HG02884 (cell line): ENCODE measurements at regions not wholly inside any gene's neighbourhood (a gene's known extent, or its start where the extent isn't known, plus 50 kb on each side); places are given as distances from the start of the nearest gene placed in this dataset.
"Not testable (repeated sequence)": the region's sequence is repeated elsewhere in the genome, so short reads cannot be mapped to it uniquely, and the experiment has no call there.

Experiments
- ATAC-seq: cut with Tn5 transposase; IDR thresholded peaks from one replicate; pipeline ENCODE4 v1.9.1; 2021; ENCODE audit warnings: mild to moderate bottlenecking, moderate library complexity; ENCODE audit not compliant: unreplicated experiment

DNA sequence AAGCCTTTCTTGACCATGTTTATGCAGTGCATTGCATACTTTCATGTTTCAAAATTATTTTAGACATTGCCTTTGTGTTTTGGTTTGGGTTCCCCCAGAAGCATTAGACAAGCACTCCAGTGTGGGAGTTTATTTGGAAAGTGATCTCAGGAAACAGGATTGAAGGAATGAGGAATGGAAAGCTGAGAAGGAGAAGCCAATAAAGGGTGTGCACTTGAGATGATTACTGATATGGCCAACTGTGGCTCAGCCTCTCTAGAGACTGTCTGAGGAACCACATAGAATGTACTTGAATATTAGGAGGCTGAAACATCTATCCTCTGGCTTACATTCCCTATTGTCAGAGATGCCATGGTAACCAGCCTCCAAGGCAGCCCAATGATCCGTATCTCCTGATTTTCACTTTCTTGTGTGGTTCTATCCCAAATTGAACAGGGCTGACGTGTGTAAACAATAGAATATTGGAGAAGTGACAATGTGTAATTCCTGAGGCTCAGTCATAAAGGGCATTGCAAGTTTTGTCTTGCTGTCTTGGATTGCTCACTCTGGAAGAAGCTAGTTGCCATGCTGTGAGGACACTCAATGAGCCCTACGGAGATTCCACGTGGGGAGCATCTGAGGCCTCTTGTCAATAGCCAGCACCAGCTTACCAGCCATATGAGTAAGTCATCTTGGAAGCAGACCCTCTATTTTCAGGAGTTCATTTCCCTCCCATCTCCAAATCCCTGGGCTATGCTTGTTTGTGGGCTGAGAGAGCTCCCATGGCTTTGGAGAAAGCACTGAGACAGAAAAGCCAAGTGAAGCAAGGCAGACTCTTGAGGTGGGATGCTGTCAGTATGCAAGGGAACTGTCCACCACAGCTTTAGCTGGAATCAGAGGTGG, 84.7 kb downstream of the SCN11A start:
- no peak for ATAC-seq

GRCh38 chr3:38964646-38965045, 87.1 kb downstream of the SCN11A start:
- no peak for ATAC-seq

DNA sequence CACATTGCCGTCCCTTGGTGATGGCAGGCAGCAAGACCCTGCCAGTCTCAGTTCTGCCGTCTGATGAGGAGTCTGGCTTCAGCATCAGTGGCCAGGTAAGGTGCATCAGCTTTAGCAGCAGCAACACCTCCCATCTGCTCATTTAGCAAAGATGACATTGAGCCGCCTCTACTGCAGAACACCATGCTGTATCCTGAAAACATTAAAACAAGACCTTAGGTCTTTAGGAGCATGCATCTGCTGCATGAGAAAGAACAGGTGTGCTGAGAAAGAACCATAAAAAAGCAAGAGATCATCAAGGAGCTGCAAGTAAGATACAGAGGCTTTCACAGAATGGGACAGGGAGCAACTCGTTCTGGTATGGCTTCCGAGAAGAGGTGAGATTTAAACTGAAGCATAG, 87.5 kb downstream of the SCN11A start:
- no peak for ATAC-seq

- ATAC-seq, result no peak
Observed at GRCh38 chr3:38960953-38961622, 90.7 kb downstream of the SCN11A start.

DNA sequence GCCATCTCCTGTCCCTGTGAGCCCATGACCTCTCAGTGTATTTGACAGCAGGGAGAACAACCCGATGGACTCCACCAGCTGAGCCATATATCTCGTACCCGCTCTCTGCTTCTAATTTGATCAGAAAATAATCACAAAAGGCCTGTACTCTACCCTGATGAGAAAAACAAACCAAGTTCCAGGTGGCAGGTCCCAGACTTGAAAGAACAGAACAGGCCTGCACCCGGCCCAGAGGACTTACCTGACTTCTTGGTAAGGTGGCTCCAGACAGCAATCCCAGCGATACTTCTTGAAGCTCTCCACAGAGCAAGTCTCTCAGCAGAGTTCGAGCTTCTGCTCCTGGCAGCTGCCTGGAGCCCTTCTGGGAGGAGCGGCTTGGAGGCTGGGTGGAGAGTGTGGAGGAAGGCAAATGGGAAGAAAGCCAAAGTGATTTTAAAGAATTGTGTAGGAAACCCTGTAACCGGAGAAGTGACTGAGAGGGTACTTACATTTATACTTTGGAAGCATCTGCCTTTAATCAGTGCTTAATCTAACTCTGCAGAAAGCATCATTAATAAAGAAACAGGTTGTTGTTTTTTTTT, 91.6 kb downstream of the SCN11A start:
- ATAC-seq, result no peak

- no peak for ATAC-seq
Observed at GRCh38 chr3:38958026-38958720, 93.6 kb downstream of the SCN11A start.

DNA sequence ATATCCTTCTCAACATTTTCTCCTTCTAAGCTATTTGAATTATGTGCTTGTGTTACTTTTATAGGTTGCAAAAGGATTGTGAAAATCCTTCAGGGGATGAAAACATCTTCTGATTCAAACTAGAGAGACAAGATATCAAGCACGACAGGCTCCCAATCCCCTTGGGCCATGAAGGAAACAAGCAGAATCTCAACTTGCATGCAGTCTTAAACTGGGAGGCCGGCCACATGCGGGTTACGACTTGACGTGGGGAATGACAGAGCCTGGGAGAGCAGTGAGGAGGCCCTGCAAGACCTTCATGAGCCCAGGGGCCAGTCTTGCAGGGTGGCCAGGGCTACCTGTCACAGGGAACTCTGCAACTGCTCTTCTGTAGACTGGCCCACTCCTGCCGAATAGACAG, 94.4 kb downstream of the SCN11A start:
- ATAC-seq, result no peak

DNA sequence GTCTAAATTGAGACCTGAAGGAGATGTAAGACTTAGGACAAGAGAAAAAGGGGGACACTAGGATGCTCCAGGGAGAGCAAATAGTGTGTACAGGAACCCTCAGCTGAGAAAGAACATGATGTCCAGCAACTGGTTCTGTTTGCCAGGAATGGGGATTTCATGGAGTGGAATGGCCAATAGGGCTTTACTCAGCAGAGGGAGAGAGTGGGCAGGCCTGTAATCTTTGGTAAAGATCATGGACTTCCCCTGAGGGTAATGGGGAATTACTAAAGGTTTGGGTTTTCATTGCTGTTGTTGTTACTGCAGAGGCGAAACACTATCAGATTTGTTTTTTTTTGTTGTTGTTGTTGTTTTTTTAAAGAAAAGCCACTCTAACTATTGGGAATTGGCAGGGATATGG, 99.0 kb downstream of the SCN11A start:
- ATAC-seq, result no peak

GRCh38 chr3:38951167-38951566, 100.6 kb downstream of the SCN11A start:
- ATAC-seq, result not testable (repeated sequence)

DNA sequence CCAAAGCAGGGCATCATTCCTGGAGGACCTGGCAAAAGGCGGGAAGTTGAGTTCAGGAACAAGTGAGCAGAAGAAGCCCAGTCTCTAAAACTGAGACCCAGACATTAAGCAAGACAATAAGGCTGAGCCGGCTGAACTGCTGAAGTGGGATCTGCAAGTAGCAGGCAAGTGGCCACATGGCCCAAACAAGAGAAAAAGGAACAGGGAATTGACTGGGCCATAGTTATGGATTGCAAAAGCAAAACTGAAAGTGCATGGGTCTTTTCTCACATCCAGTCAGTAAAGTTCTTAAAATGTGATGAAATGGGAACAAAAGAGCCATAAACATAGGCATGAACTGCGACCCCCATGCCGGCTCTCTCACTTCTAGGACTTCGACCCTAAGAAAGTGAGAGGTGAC, 101.2 kb downstream of the SCN11A start:
- no peak for ATAC-seq

DNA sequence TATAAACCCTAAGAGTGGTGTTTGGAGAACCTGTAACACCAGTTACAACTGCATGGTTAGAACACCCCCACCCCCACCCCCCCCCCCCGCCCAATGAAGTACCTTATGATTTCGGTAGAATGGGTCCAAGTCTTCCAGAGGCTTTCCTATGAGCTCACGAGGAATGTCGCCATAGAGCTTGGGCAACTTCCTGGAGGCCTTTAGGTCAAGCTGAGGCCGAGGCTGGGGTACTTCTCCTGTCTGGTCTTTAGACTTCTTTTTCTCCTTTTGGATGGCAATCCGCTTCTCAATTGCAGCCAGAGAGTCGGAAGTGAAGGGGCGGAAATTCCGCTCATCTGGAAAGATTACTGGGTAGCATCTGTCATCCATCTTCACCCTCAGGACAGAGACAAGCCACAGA, 101.8 kb downstream of the SCN11A start:
- ATAC-seq, result no peak

- ATAC-seq, result no peak
Observed at GRCh38 chr3:38940394-38940793, 111.3 kb downstream of the SCN11A start.

DNA sequence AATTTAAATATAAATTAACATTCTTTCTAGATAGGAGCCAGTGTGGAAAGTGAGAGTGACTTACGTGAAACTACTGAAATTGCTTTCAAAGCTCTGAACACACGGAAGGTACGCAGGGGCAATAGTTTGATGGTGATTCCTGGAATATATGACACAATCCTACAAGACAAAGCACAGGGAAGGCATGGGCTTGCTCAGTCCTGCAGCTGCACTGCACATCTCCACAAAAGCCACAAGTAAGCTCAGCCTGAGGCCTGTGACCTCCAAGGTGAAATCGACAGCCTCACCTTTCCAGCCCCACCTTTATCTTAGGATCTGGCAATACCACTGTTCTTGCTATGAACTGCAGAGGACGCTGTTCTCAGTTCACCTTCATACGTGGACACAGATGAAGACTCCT, 109.3 kb upstream of the SCN10A start:
- ATAC-seq, result no peak

GRCh38 chr3:38916706-38917105, 100.7 kb upstream of the SCN10A start:
- no peak for ATAC-seq

DNA sequence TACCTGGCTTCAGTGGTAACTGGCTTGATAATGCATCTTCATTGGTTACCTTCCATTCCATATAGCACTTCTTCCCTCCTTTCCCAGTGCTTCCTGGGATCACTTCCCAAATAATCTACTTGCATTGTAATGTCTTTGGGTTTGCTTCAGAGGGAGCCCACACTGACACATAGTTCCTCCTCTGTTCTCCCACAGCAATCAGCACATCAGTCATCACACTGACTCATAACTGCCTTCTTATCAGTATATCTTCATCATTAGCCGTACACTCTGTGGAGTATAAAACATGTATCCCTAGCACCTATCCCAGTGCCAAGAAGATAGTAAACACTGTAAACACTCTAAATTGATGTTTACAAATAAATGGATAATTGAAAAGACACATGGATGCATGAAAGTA, 91.4 kb upstream of the SCN10A start:
- no peak for ATAC-seq

DNA sequence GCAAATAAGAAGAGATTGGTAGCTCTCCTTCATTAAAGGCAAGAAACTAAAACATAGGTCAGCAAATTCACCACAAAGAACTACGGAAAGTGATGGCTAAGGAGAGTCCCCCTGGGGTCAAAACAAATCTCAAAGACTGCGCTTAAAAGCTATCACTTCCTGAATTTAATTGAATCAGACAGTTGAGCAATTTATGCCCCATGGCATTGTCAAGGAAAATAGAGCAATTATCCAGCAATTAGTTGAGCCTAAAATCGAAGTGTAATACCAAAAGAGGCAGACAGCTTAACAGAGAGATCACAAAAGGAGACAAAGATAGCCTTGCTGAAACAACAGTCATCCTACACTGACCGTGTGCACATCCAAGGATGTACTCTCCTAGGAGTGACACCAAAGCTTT, 74.4 kb upstream of the SCN10A start:
- ATAC-seq, result no peak

DNA sequence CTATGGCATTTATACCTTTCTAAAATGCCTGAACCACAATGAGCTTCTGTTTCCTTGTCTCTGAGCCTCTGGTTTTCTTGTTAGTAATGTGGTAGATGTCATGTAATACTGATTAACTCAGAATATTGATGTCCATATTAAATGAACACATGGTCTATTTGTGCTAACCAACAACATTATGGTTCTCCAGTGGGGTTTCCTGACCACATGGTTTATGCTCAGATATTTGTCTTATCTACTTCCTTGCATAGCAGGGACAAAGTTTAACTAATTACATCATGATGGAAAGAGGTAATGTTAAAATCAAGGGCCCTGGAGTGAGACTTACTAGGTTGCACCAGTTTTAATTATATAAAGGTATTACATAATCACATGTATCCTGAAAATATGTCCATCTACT, 62.6 kb upstream of the SCN10A start:
- no peak for ATAC-seq
